ENCODE measurements at regions not wholly inside any gene's neighbourhood (a gene's known extent, or its start where the extent isn't known, plus 50 kb on each side); places are given as distances from the start of the nearest gene placed in this dataset.

- Histone ChIP-seq H3K4me1 (ENCODE audit: control insufficient read depth in 1 of 2, insufficient read depth in 2 of 2, low read depth in 1 of 2, low read length in 1 of 2) (no peaks in the 10 kb centered on the region), H3K79me2 (ENCODE audit: insufficient read depth) (no peaks in the 10 kb centered on the region), H3F3A (replicated peaks; ENCODE audit: insufficient read depth) (no peaks in the 10 kb centered on the region), H2AFZ (ENCODE audit: low read depth) (no peak overlapping the region), H4K20me1 (ENCODE audit: insufficient read depth) (no peaks in the 10 kb centered on the region), H3K9me2 (no peaks in the 10 kb centered on the region), H3K36me3 (replicated peaks in 1 of 2; ENCODE audit: control insufficient read depth in 1 of 2, insufficient read depth in 2 of 2, low read length in 1 of 2) (no peaks in the 10 kb centered on the region), H3K4me2 (no peak overlapping the region), H3K27ac (ENCODE audit: low read depth in 2 of 2, low read length in 1 of 2) (no peak overlapping the region), H3K4me3 (ENCODE audit: low read depth in 2 of 2, low read length in 1 of 2) (no peak overlapping the region), H3K9me3 (no peaks in the 10 kb centered on the region), H3K9ac (no peak overlapping the region), H3K27me3 (ENCODE audit: insufficient read depth) (no peaks in the 10 kb centered on the region)
- ChIA-PET CTCF (no interaction called here), POLR2A (no interaction called here)
- no peak for DNase-seq
- TF ChIP-seq GATA2 (CRISPR knock-in tag; IDR thresholded peaks at IDR 0.05) (no peak), IRF3 (IDR thresholded peaks at IDR 0.05; ENCODE audit: low read depth, low read length) (no peak), NRF1 (IDR thresholded peaks at IDR 0.05; ENCODE audit: low read depth, low read length) (no peak), CTCF (IDR thresholded peaks at IDR 0.05) (no peak), MEF2A (IDR thresholded peaks at IDR 0.05; ENCODE audit: borderline replicate concordance, low read depth) (no peak), TAF1 (IDR thresholded peaks at IDR 0.05; ENCODE audit: borderline replicate concordance, low read depth, low read length) (no peak), CHD2 (IDR thresholded peaks at IDR 0.05; ENCODE audit: low read length, partially characterized antibody) (no peak), USF2 (IDR thresholded peaks at IDR 0.05; ENCODE audit: borderline replicate concordance, low read depth, low read length) (no peak), FOSL2 (IDR thresholded peaks at IDR 0.05; ENCODE audit: borderline replicate concordance, low read depth) (no peak), ELF1 (IDR thresholded peaks at IDR 0.05) (no peak), RFX5 (IDR thresholded peaks at IDR 0.05; ENCODE audit: low read length) (no peak)
These were observed 127.2 kb upstream of the THSD7B start for GRCh38 chr2:136638193-136638592.

- Histone ChIP-seq H3K4me1 (ENCODE audit: control insufficient read depth in 1 of 2, insufficient read depth in 2 of 2, low read depth in 1 of 2, low read length in 1 of 2) (no peaks in the 10 kb centered on the region), H3K79me2 (ENCODE audit: insufficient read depth) (no peaks in the 10 kb centered on the region), H3K9me2 (no peaks in the 10 kb centered on the region), H3F3A (replicated peaks; ENCODE audit: insufficient read depth) (no peaks in the 10 kb centered on the region), H3K9me3 (no peaks in the 10 kb centered on the region), H3K9ac (no peak overlapping the region), H3K36me3 (replicated peaks in 1 of 2; ENCODE audit: control insufficient read depth in 1 of 2, insufficient read depth in 2 of 2, low read length in 1 of 2) (no peaks in the 10 kb centered on the region), H3K27ac (ENCODE audit: low read depth in 2 of 2, low read length in 1 of 2) (no peak overlapping the region), H3K4me2 (no peak overlapping the region), H2AFZ (ENCODE audit: low read depth) (no peak overlapping the region), H3K27me3 (ENCODE audit: insufficient read depth) (no peaks in the 10 kb centered on the region), H3K4me3 (ENCODE audit: low read depth in 2 of 2, low read length in 1 of 2) (no peak overlapping the region), H4K20me1 (ENCODE audit: insufficient read depth) (no peaks in the 10 kb centered on the region)
- POLR2A ChIA-PET: no interaction called here
- WGBS (ENCODE audit: low lambda C conversion rate): 0% methylated on average over 2 of the region's 2 CpGs
- CTCF ChIA-PET: no interaction called here
- DNase-seq: no peak
- TF ChIP-seq CHD2 (IDR thresholded peaks at IDR 0.05; ENCODE audit: low read length, partially characterized antibody): no peak
- no peak for TF ChIP-seq ELF1 (IDR thresholded peaks at IDR 0.05)
- no peak for TF ChIP-seq FOXM1 (IDR thresholded peaks at IDR 0.05; ENCODE audit: low read depth)
- TF ChIP-seq CTCF (IDR thresholded peaks at IDR 0.05): no peak
- no peak for TF ChIP-seq MEF2A (IDR thresholded peaks at IDR 0.05; ENCODE audit: borderline replicate concordance, low read depth)
- TF ChIP-seq MAX (IDR thresholded peaks at IDR 0.05; ENCODE audit: low read depth): no peak
- TF ChIP-seq USF1 (IDR thresholded peaks at IDR 0.05; ENCODE audit: borderline replicate concordance, low read depth): no peak
- TF ChIP-seq REST (IDR thresholded peaks at IDR 0.05; ENCODE audit: low read depth, low read length): no peak
- no peak for TF ChIP-seq RAD21 (IDR thresholded peaks at IDR 0.05; ENCODE audit: low read length)
These were observed 127.9 kb upstream of the THSD7B start for GRCh38 chr2:136637402-136637801.
